ENCODE measurements at regions not wholly inside any gene's neighbourhood (a gene's known extent, or its start where the extent isn't known, plus 50 kb on each side); places are given as distances from the start of the nearest gene placed in this dataset.
"Not testable (repeated sequence)": the region's sequence is repeated elsewhere in the genome, so short reads cannot be mapped to it uniquely, and the experiment has no call there.

- DNase-seq (ENCODE audit: low read depth in 1 of 2, low spot score in 1 of 2), result no peak
- H3K36me3 ChIP-seq, result no peaks in the 10 kb centered on the region
- no peaks in the 10 kb centered on the region for H3K9me3 ChIP-seq (ENCODE audit: low read depth)
- H3K4me3 ChIP-seq, result no peak overlapping the region
- TF ChIP-seq CTCF (IDR thresholded peaks at IDR 0.05; ENCODE audit: low read depth, low read length), result no peak
- H3K4me1 ChIP-seq (ENCODE audit: low read depth), result no peaks in the 10 kb centered on the region
- peaks cover 34% of the 10 kb centered on the region for H3K27me3 ChIP-seq
- no peak overlapping the region for H3K27ac ChIP-seq
Measured at GRCh38 chr10:35972275-35972674, 330.2 kb upstream of the FZD8 start.

- Histone ChIP-seq H3K9me3 (ENCODE audit: low read depth) (no peaks in the 10 kb centered on the region), H3K27ac (no peak overlapping the region), H3K4me1 (ENCODE audit: low read depth) (no peaks in the 10 kb centered on the region), H3K4me3 (no peak overlapping the region), H3K36me3 (no peaks in the 10 kb centered on the region), H3K27me3 (peaks cover 34% of the 10 kb centered on the region)
- DNase-seq (ENCODE audit: low read depth in 1 of 2, low spot score in 1 of 2), result no peak
- no peak for TF ChIP-seq CTCF (IDR thresholded peaks at IDR 0.05; ENCODE audit: low read depth, low read length)
Measured at GRCh38 chr10:35971397-35971796, 329.3 kb upstream of the FZD8 start.

GRCh38 chr10:35963685-35964084 is 321.6 kb upstream of the FZD8 start:
- TF ChIP-seq CTCF (IDR thresholded peaks at IDR 0.05; ENCODE audit: low read depth, low read length), result no peak
- H3K27me3 ChIP-seq, result no peaks in the 10 kb centered on the region
- H3K36me3 ChIP-seq, result no peaks in the 10 kb centered on the region
- H3K9me3 ChIP-seq (ENCODE audit: low read depth), result no peaks in the 10 kb centered on the region
- DNase-seq (ENCODE audit: low read depth in 1 of 2, low spot score in 1 of 2), result no peak
- H3K27ac ChIP-seq, result no peak overlapping the region
- no peak overlapping the region for H3K4me3 ChIP-seq
- no peaks in the 10 kb centered on the region for H3K4me1 ChIP-seq (ENCODE audit: low read depth)

GRCh38 chr10:35961501-35961900 is 319.4 kb upstream of the FZD8 start:
- H3K27ac ChIP-seq, result no peak overlapping the region
- no peaks in the 10 kb centered on the region for H3K4me1 ChIP-seq (ENCODE audit: low read depth)
- no peaks in the 10 kb centered on the region for H3K27me3 ChIP-seq
- DNase-seq (ENCODE audit: low read depth in 1 of 2, low spot score in 1 of 2), result peak in 1 of 2 donors; percentile 11
- no peaks in the 10 kb centered on the region for H3K9me3 ChIP-seq (ENCODE audit: low read depth)
- H3K4me3 ChIP-seq, result no peak overlapping the region
- no peak for TF ChIP-seq CTCF (IDR thresholded peaks at IDR 0.05; ENCODE audit: low read depth, low read length)
- no peaks in the 10 kb centered on the region for H3K36me3 ChIP-seq

- no peaks in the 10 kb centered on the region for H3K9me3 ChIP-seq (ENCODE audit: low read depth)
- H3K36me3 ChIP-seq, result no peaks in the 10 kb centered on the region
- no peak overlapping the region for H3K4me3 ChIP-seq
- H3K4me1 ChIP-seq (ENCODE audit: low read depth), result no peaks in the 10 kb centered on the region
- no peak overlapping the region for H3K27ac ChIP-seq
- DNase-seq (ENCODE audit: low read depth in 1 of 2, low spot score in 1 of 2), result no peak
- no peaks in the 10 kb centered on the region for H3K27me3 ChIP-seq
- no peak for TF ChIP-seq CTCF (IDR thresholded peaks at IDR 0.05; ENCODE audit: low read depth, low read length)
Measured at GRCh38 chr10:35959252-35959651, 317.2 kb upstream of the FZD8 start.

GRCh38 chr10:35958609-35959008 is 316.5 kb upstream of the FZD8 start:
- not testable (repeated sequence) for H3K9me3 ChIP-seq (ENCODE audit: low read depth); DNase-seq (ENCODE audit: low read depth in 1 of 2, low spot score in 1 of 2); H3K27me3 ChIP-seq; H3K27ac ChIP-seq; H3K36me3 ChIP-seq; H3K4me1 ChIP-seq (ENCODE audit: low read depth); H3K4me3 ChIP-seq
